ENCODE measurements at regions not wholly inside any gene's neighbourhood (a gene's known extent, or its start where the extent isn't known, plus 50 kb on each side); places are given as distances from the start of the nearest gene placed in this dataset.
"Not testable (repeated sequence)": the region's sequence is repeated elsewhere in the genome, so short reads cannot be mapped to it uniquely, and the experiment has no call there.

DNA sequence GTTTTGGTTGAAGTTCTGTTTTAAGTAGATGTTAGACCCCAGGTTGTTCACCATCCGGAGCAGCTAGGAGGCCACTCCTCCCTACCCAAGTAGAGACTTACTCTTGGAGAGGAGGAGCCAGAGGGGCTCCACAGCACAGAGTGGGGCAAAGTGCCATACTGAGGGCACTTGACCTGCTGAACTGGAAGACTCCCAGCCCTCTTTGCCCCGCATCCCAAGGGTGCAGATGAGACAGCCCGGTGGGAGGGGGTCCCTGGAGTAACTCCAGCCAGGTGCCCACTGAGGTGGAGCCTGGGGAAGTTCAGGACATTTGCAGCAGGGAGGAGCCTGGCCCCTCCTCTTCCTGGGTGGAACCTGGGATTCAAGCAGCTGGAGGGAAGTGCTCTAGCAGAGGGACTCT is 102.1 kb upstream of the GPR6 start:
- in situ Hi-C loops (cut with HindIII; ENCODE audit: low pct_unique_long_range_greater_than_20kb, low sequenced_read_pairs), result no loop called here

GRCh38 chr6:109877028-109878004 is 100.8 kb upstream of the GPR6 start:
- in situ Hi-C loops (cut with HindIII; ENCODE audit: low pct_unique_long_range_greater_than_20kb, low sequenced_read_pairs), result no loop called here
- DNase-seq (ENCODE audit: low read depth, low spot score), result no peak

More for the DNA sequence above, 102.1 kb upstream of the GPR6 start:
- DNase-seq (ENCODE audit: low read depth, low spot score), result no peak

- DNase-seq (ENCODE audit: low read depth, low spot score); in situ Hi-C loops (cut with HindIII; ENCODE audit: low pct_unique_long_range_greater_than_20kb, low sequenced_read_pairs): not testable (repeated sequence)
Measured at GRCh38 chr6:109878005-109878690, 100.0 kb upstream of the GPR6 start.

GRCh38 chr6:109879081-109879480 is 99.0 kb upstream of the GPR6 start:
- in situ Hi-C loops (cut with HindIII; ENCODE audit: low pct_unique_long_range_greater_than_20kb, low sequenced_read_pairs); DNase-seq (ENCODE audit: low read depth, low spot score): not testable (repeated sequence)

GRCh38 chr6:109879521-109879920 is 98.6 kb upstream of the GPR6 start:
- no peak for DNase-seq (ENCODE audit: low read depth, low spot score)
- in situ Hi-C loops (cut with HindIII; ENCODE audit: low pct_unique_long_range_greater_than_20kb, low sequenced_read_pairs), result no loop called here

- DNase-seq (ENCODE audit: low read depth, low spot score); in situ Hi-C loops (cut with HindIII; ENCODE audit: low pct_unique_long_range_greater_than_20kb, low sequenced_read_pairs): not testable (repeated sequence)
Measured at GRCh38 chr6:109881069-109881468, 97.0 kb upstream of the GPR6 start.

DNA sequence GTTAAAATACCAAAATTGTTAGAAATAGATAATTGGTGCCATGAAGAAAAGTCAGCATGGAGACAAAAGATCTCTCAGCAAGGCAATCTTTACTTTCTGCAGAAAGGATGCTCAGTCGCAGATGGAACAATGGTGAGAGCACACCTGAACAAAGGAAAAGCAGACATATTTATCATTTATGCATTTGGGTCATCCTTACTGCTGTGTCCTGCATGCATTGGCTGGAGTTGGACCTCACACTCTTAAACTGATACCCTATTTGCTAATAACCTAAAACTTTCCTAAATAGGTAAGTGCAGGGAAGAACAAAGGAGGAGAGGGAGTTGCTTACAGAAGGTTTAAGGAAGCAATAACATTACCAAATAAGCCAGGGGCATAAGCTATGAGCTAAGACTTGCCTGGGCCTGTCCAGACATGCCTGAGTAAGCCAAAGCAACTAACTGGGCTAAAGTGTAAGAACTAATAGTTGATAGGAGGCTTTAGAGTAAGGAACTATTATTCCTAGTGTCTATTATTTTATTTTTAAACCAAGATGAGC is 96.1 kb upstream of the GPR6 start:
- DNase-seq (ENCODE audit: low read depth, low spot score); in situ Hi-C loops (cut with HindIII; ENCODE audit: low pct_unique_long_range_greater_than_20kb, low sequenced_read_pairs): not testable (repeated sequence)

- in situ Hi-C loops (cut with HindIII; ENCODE audit: low pct_unique_long_range_greater_than_20kb, low sequenced_read_pairs), result no loop called here
- no peak for DNase-seq (ENCODE audit: low read depth, low spot score)
Measured at GRCh38 chr6:109891924-109892323, 86.2 kb upstream of the GPR6 start.

GRCh38 chr6:109892451-109893435 is 85.4 kb upstream of the GPR6 start:
- peak; percentile 8 for DNase-seq (ENCODE audit: low read depth, low spot score)

GRCh38 chr6:109893606-109894005 is 84.5 kb upstream of the GPR6 start:
- in situ Hi-C loops (cut with HindIII; ENCODE audit: low pct_unique_long_range_greater_than_20kb, low sequenced_read_pairs), result no loop called here
- DNase-seq (ENCODE audit: low read depth, low spot score), result no peak

More at GRCh38 chr6:109892451-109893435, 85.4 kb upstream of the GPR6 start:
- in situ Hi-C loops (cut with HindIII; ENCODE audit: low pct_unique_long_range_greater_than_20kb, low sequenced_read_pairs), result no loop called here

DNA sequence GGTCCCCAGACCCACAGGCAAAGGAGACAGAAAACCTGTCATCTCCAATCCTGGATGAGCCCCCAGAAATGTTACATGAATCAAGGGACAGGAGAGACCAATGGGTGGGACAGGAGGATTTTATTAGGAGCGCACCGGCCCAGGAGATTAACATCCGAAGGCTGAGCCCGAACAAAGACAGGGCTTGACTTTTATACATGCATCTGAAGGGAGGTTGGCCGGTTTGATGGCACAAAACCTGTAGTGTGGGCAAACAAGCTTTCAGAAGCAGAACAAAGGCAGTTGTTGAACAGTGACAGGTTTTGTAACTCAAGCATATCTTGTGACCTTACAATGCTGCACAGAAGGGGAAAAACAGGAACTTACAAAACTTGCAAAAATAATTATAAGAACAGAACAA is 83.9 kb upstream of the GPR6 start:
- in situ Hi-C loops (cut with HindIII; ENCODE audit: low pct_unique_long_range_greater_than_20kb, low sequenced_read_pairs), result no loop called here
- DNase-seq (ENCODE audit: low read depth, low spot score), result peak; percentile 51

- no peak for DNase-seq (ENCODE audit: low read depth, low spot score)
- in situ Hi-C loops (cut with HindIII; ENCODE audit: low pct_unique_long_range_greater_than_20kb, low sequenced_read_pairs), result no loop called here
Measured at GRCh38 chr6:109896341-109896740, 81.8 kb upstream of the GPR6 start.

- no peak for DNase-seq (ENCODE audit: low read depth, low spot score)
- in situ Hi-C loops (cut with HindIII; ENCODE audit: low pct_unique_long_range_greater_than_20kb, low sequenced_read_pairs), result no loop called here
Measured at GRCh38 chr6:109897025-109897424, 81.1 kb upstream of the GPR6 start.

DNA sequence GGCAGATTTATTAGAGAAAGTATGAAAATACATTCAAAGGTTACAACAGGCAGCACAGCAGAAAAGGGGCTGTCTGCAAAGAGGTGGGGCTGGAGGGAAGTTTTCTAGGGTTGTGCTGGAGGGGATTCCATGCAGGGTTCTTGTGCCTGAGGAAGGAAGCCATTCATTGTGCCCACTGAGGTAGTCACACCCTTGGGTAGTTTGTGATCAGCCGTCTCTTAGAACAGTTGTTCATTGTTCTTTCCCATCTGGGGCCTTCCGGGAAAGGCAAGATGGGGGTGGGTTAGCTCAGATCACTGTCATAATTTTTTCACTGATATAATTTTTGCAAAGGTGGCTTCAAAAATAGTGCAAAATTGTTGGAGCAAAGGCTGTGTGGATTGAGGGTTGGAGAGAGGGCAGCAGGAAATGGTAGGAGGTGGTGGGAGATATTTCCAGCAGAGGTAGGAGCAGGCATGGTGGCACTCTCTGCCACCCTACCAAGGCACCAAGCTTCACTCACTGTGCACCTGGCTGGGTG is 80.5 kb upstream of the GPR6 start:
- in situ Hi-C loops (cut with HindIII; ENCODE audit: low pct_unique_long_range_greater_than_20kb, low sequenced_read_pairs), result no loop called here
- DNase-seq (ENCODE audit: low read depth, low spot score), result peak; percentile 43

DNA sequence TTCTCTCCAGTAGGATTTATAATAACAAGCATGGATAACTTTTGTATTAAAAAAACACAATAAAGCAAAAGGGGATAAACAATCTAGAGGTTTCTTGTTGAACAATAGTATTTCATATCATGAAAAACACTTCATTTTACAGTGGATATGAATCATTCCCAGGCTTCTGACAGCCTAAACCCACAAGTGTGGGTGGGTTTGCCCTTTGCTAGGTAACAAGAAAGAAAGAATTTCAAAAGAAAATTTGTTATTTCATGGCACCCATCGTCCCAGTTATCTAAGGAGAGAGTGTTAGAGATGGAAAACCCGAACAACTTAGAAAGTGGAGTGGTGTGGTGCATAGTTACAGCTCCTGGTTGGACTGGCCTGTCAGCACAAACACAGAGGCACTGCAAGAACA is 76.1 kb upstream of the GPR6 start:
- in situ Hi-C loops (cut with HindIII; ENCODE audit: low pct_unique_long_range_greater_than_20kb, low sequenced_read_pairs), result no loop called here
- DNase-seq (ENCODE audit: low read depth, low spot score), result no peak

- no peak for DNase-seq (ENCODE audit: low read depth, low spot score)
Measured at GRCh38 chr6:109902870-109903269, 75.2 kb upstream of the GPR6 start.

GRCh38 chr6:109910571-109910970 is 67.5 kb upstream of the GPR6 start:
- no peak for DNase-seq (ENCODE audit: low read depth, low spot score)

More at GRCh38 chr6:109902870-109903269, 75.2 kb upstream of the GPR6 start:
- in situ Hi-C loops (cut with HindIII; ENCODE audit: low pct_unique_long_range_greater_than_20kb, low sequenced_read_pairs), result no loop called here

More at GRCh38 chr6:109910571-109910970, 67.5 kb upstream of the GPR6 start:
- in situ Hi-C loops (cut with HindIII; ENCODE audit: low pct_unique_long_range_greater_than_20kb, low sequenced_read_pairs), result no loop called here
